GM23338 (cell line): ENCODE measurements at regions not wholly inside any gene's neighbourhood (a gene's known extent, or its start where the extent isn't known, plus 50 kb on each side); places are given as distances from the start of the nearest gene placed in this dataset.

ENCODE experiments used
- ATAC-seq: fragments of 200-7000 bp; cut with Tn5 transposase; 3 replicates; pipeline ENCODE4 v1.9.1; 2020
- DNase-seq: peaks from one replicate; pipeline ENCODE4 v3.0.0-alpha.2; 2015; ENCODE audit warnings: low spot score
- H2AFZ ChIP-seq: fragments of 200-600 bp; sonication (generic); 2 replicates; pipeline ENCODE4 v1.8.0; 2016; ENCODE audit warnings: antibody characterized with exemption, mild to moderate bottlenecking, moderate library complexity
- H3F3A ChIP-seq: fragments of 200-600 bp; sonication (generic); replicated peaks from 2 replicates; pipeline ENCODE4 v1.8.0; 2017; ENCODE audit warnings: antibody characterized with exemption, mixed run types, low read depth
- H3K27ac ChIP-seq: fragments of 200-600 bp; sonication (generic); 2 replicates; pipeline ENCODE4 v1.6.1; 2016; ENCODE audit warnings: low read depth
- H3K27me3 ChIP-seq: fragments of 200-600 bp; sonication (generic); 2 replicates; pipeline ENCODE4 v1.8.0; 2016; ENCODE audit warnings: mild to moderate bottlenecking, mixed run types, moderate library complexity; ENCODE audit not compliant: insufficient read depth
- H3K36me3 ChIP-seq: fragments of 200-600 bp; sonication (generic); 2 replicates; pipeline ENCODE4 v1.8.0; 2016; ENCODE audit warnings: mild to moderate bottlenecking; ENCODE audit not compliant: insufficient read depth
- H3K4me1 ChIP-seq: fragments of 200-600 bp; sonication (generic); 2 replicates; pipeline ENCODE4 v1.8.0; 2016; ENCODE audit warnings: mild to moderate bottlenecking, moderate library complexity; ENCODE audit not compliant: insufficient read depth
- H3K4me2 ChIP-seq: fragments of 200-600 bp; sonication (generic); 2 replicates; pipeline ENCODE4 v1.7.1; 2017; ENCODE audit warnings: mixed run types
- H3K4me3 ChIP-seq: fragments of 200-600 bp; sonication (generic); 2 replicates; pipeline ENCODE4 v1.6.1; 2016; ENCODE audit warnings: mixed run types
- H3K79me2 ChIP-seq: fragments of 200-600 bp; sonication (generic); replicated peaks from 2 replicates; pipeline ENCODE4 v1.8.0; 2017; ENCODE audit warnings: mild to moderate bottlenecking; ENCODE audit not compliant: insufficient read depth
- H3K9me2 ChIP-seq: fragments of 200-600 bp; sonication (generic); 2 replicates; pipeline ENCODE4 v1.8.0; 2017; ENCODE audit not compliant: insufficient read depth
- H4K20me1 ChIP-seq: fragments of 200-600 bp; sonication (generic); replicated peaks from 2 replicates; pipeline ENCODE4 v1.8.0; 2017; ENCODE audit warnings: mild to moderate bottlenecking; ENCODE audit not compliant: insufficient read depth
- H3K27ac Mint-ChIP-seq: 2 replicates; pipeline ENCODE4 v1.8.0; 2020; ENCODE audit warnings: inconsistent platforms, mild to moderate bottlenecking, moderate library complexity, mixed read lengths
- H3K27me3 Mint-ChIP-seq: 3 replicates; pipeline ENCODE4 v1.8.0; 2022; ENCODE audit warnings: low read depth, mild to moderate bottlenecking, moderate library complexity, mixed read lengths, inconsistent platforms; ENCODE audit not compliant: insufficient read depth, poor library complexity
- H3K36me3 Mint-ChIP-seq: 3 replicates; pipeline ENCODE4 v1.8.0; 2021; ENCODE audit warnings: low read depth, mild to moderate bottlenecking, inconsistent platforms, moderate library complexity, mixed read lengths
- H3K4me1 Mint-ChIP-seq: 3 replicates; pipeline ENCODE4 v1.8.0; 2020; ENCODE audit warnings: mild to moderate bottlenecking, inconsistent platforms, mixed read lengths
- H3K4me3 Mint-ChIP-seq: 3 replicates; pipeline ENCODE4 v1.8.0; 2021; ENCODE audit warnings: moderate library complexity, mild to moderate bottlenecking, inconsistent platforms, mixed read lengths
- H3K9me3 Mint-ChIP-seq: 3 replicates; pipeline ENCODE4 v1.8.0; 2020; ENCODE audit warnings: moderate library complexity, mild to moderate bottlenecking, inconsistent platforms, mixed read lengths
- CREB1 ChIP-seq: fragments of 250-450 bp; sonication (Bioruptor Pico); IDR thresholded peaks from 2 replicates; pipeline ENCODE4 v1.5.0; 2020; ENCODE audit warnings: low read depth, mild to moderate bottlenecking, moderate library complexity
- CTCF ChIP-seq, 2 experiments: fragments of 200-600 bp in 1 of 2; sonication (generic) in 1 of 2; conservative IDR thresholded peaks; 2 replicates each; pipeline versions ENCODE4 v1.5.1 to v1.6.1; 2016 to 2017; ENCODE audit warnings: antibody characterized with exemption in 2 of 2, low read depth in 2 of 2, mild to moderate bottlenecking in 2 of 2, moderate library complexity in 1 of 2
- EZH2 ChIP-seq: fragments of 200-600 bp; sonication (generic); IDR thresholded peaks from one replicate; pipeline ENCODE4 v1.8.0; 2017; ENCODE audit warnings: antibody characterized with exemption, mild to moderate bottlenecking, low read depth; ENCODE audit not compliant: unreplicated experiment
- ZNF462 ChIP-seq: fragments of 250-450 bp; sonication (Bioruptor Pico); IDR thresholded peaks from 2 replicates; pipeline ENCODE4 v1.5.0; 2020; ENCODE audit warnings: mild to moderate bottlenecking, moderate library complexity
- TF ChIP-seq, protein P1 (sequence below): IDR thresholded peaks from one replicate; pipeline ENCODE4 v1.6.1; 2018; ENCODE audit warnings: antibody characterized with exemption; ENCODE audit not compliant: unreplicated experiment

DNA sequence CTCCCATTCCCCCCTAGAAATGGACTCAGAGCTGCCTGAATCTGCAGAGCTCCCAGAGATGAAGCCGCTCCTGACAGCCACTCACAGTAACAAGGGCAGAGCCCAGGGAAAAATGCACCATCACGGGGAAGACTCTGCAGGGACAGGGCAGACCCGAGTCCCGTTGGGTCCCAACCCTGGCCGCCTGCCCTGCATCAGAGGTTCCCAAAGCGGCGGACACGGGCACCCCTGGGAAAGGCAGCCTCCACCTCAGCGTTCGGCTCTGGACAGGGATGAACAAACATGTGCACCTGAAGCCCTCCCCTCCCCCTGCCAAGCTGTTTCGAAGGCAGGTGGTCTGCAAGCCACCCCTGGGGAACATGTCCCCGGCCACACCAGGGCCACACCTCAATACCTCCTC lies 320.4 kb downstream of the ADGRD1 start:
- no peak overlapping the region for H3K4me3 Mint-ChIP-seq
- H3K9me3 Mint-ChIP-seq: no peaks in the 10 kb centered on the region
- Histone ChIP-seq H4K20me1 (no peaks in the 10 kb centered on the region), H3K79me2 (no peaks in the 10 kb centered on the region), H3K27me3 (no peaks in the 10 kb centered on the region), H3K27ac (no peak overlapping the region), H3K9me2 (no peaks in the 10 kb centered on the region), H3K4me2 (no peak overlapping the region), H3K4me3 (no peak overlapping the region), H3F3A (no peaks in the 10 kb centered on the region), H3K36me3 (no peaks in the 10 kb centered on the region), H2AFZ (no peak overlapping the region), H3K4me1 (no peaks in the 10 kb centered on the region)
- no peaks in the 10 kb centered on the region for H3K36me3 Mint-ChIP-seq
- H3K27ac Mint-ChIP-seq: no peak overlapping the region
- TF ChIP-seq CREB1 (CRISPR knock-in tag): no peak
- TF ChIP-seq ZNF462 (CRISPR knock-in tag): no peak
- TF ChIP-seq, protein P1, sequence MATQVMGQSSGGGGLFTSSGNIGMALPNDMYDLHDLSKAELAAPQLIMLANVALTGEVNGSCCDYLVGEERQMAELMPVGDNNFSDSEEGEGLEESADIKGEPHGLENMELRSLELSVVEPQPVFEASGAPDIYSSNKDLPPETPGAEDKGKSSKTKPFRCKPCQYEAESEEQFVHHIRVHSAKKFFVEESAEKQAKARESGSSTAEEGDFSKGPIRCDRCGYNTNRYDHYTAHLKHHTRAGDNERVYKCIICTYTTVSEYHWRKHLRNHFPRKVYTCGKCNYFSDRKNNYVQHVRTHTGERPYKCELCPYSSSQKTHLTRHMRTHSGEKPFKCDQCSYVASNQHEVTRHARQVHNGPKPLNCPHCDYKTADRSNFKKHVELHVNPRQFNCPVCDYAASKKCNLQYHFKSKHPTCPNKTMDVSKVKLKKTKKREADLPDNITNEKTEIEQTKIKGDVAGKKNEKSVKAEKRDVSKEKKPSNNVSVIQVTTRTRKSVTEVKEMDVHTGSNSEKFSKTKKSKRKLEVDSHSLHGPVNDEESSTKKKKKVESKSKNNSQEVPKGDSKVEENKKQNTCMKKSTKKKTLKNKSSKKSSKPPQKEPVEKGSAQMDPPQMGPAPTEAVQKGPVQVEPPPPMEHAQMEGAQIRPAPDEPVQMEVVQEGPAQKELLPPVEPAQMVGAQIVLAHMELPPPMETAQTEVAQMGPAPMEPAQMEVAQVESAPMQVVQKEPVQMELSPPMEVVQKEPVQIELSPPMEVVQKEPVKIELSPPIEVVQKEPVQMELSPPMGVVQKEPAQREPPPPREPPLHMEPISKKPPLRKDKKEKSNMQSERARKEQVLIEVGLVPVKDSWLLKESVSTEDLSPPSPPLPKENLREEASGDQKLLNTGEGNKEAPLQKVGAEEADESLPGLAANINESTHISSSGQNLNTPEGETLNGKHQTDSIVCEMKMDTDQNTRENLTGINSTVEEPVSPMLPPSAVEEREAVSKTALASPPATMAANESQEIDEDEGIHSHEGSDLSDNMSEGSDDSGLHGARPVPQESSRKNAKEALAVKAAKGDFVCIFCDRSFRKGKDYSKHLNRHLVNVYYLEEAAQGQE: no peak
- TF ChIP-seq EZH2: no peak
- no peak for TF ChIP-seq CTCF (conservative IDR thresholded peaks at IDR 0.05; ENCODE audit: low read depth in 2 of 2)
- ATAC-seq (no peak), DNase-seq (no peak)
- peaks cover 7% of the 10 kb centered on the region; the same call in 2 of the 3 replicates for H3K4me1 Mint-ChIP-seq
- no peaks in the 10 kb centered on the region for H3K27me3 Mint-ChIP-seq
